Endodermal cell (in vitro differentiated cells): ENCODE measurements at regions not wholly inside any gene's neighbourhood (a gene's known extent, or its start where the extent isn't known, plus 50 kb on each side); places are given as distances from the start of the nearest gene placed in this dataset.
A peak's percentile ranks its signal among the peaks of the same experiment; 100 is the strongest.

Experiments used
- DNase-seq: peaks from one replicate; pipeline ENCODE4 v3.0.0-alpha.2; 2017
- H3K27ac ChIP-seq: 2 replicates; pipeline ENCODE4 v1.5.1; 2013; ENCODE audit warnings: mild to moderate bottlenecking, low read depth, low read length, moderate library complexity
- H3K27me3 ChIP-seq: 2 replicates; pipeline ENCODE4 v1.6.1; 2013; ENCODE audit warnings: mild to moderate bottlenecking, low read length, moderate library complexity; ENCODE audit not compliant: insufficient read depth, control insufficient read depth, poor library complexity, severe bottlenecking
- H3K36me3 ChIP-seq: 2 replicates; pipeline ENCODE4 v1.7.0; 2013; ENCODE audit warnings: mild to moderate bottlenecking, low read length, moderate library complexity; ENCODE audit not compliant: control insufficient read depth, insufficient read depth
- H3K4me1 ChIP-seq: one replicate; pipeline ENCODE4 v1.7.0; 2013; ENCODE audit warnings: low read length; ENCODE audit not compliant: control insufficient read depth, insufficient read depth
- H3K4me3 ChIP-seq: 2 replicates; pipeline ENCODE4 v1.5.1; 2013; ENCODE audit warnings: mild to moderate bottlenecking, low read length, moderate library complexity
- H3K9ac ChIP-seq: 2 replicates; pipeline ENCODE4 v1.6.1; 2013; ENCODE audit warnings: mild to moderate bottlenecking, low read length, moderate library complexity; ENCODE audit not compliant: poor library complexity, severe bottlenecking; ENCODE audit errors: extremely low read depth
- H3K9me3 ChIP-seq: 2 replicates; pipeline ENCODE4 v1.6.1; 2013; ENCODE audit warnings: mild to moderate bottlenecking, low read length, moderate library complexity; ENCODE audit not compliant: control insufficient read depth
- H3K27ac Mint-ChIP-seq: 2 replicates; pipeline ENCODE4 v1.8.0; 2020; ENCODE audit warnings: mixed read lengths
- H3K27me3 Mint-ChIP-seq: 2 replicates; pipeline ENCODE4 v1.8.0; 2021; ENCODE audit warnings: mild to moderate bottlenecking, mixed read lengths; ENCODE audit not compliant: insufficient read depth
- H3K36me3 Mint-ChIP-seq: 2 replicates; pipeline ENCODE4 v1.8.0; 2020; ENCODE audit warnings: low read depth, mixed read lengths
- H3K4me1 Mint-ChIP-seq: 2 replicates; pipeline ENCODE4 v1.8.0; 2020; ENCODE audit warnings: mixed read lengths
- H3K4me3 Mint-ChIP-seq: 2 replicates; pipeline ENCODE4 v1.8.0; 2020; ENCODE audit warnings: mild to moderate bottlenecking, moderate library complexity, mixed read lengths
- H3K9me3 Mint-ChIP-seq: 2 replicates; pipeline ENCODE4 v1.8.0; 2020; ENCODE audit warnings: mild to moderate bottlenecking, mixed read lengths
- WGBS, 2 experiments: methylation state at CpG; one replicate each; pipeline versions ENCODE4 v1.1.5 to v1.1.7; 2013; ENCODE audit warnings: missing lambda C conversion rate in 2 of 2, mixed read lengths in 1 of 2; ENCODE audit not compliant: insufficient coverage in 1 of 2, insufficient read length in 1 of 2; 5-methylcytosine and 5-hydroxymethylcytosine counted together
- TF ChIP-seq, protein P1 (sequence below): fragments of 200-600 bp; sonication (generic); conservative IDR thresholded peaks from 2 replicates; pipeline ENCODE4 v1.5.0; 2021; ENCODE audit warnings: antibody characterized with exemption, mild to moderate bottlenecking

DNA sequence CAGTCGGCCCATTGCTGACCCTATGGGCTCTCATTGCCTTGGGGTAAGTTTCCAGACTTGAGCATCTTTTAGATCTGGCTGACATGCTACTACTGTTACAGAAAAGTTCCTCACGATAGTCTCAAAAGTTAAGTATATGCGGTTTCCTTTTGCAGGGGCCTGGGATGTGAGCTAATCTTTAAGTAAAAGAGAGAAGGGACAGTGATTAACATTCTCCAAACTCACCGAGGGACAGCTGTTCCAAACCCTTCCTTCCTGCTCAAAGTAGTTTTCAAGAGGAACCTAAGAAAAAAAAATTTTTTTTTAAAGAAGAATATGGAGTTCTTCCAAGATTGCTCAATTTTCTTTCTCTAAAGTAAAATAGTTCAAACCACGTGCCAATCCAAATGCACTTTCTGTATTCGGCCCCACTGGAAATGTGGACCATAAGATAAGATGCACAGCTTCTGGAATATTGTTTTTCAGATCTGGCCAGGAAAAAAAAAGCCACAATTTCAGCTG is 168.0 kb upstream of the SPRY4 start:
- Histone ChIP-seq H3K27ac (no peak overlapping the region), H3K4me3 (no peak overlapping the region), H3K9me3 (no peaks in the 10 kb centered on the region), H3K36me3 (no peaks in the 10 kb centered on the region), H3K4me1 (peaks cover 11% of the 10 kb centered on the region), H3K27me3 (no peaks in the 10 kb centered on the region), H3K9ac (no peak overlapping the region)
- peaks cover 3% of the 10 kb centered on the region for H3K36me3 Mint-ChIP-seq
- DNase-seq, result no peak
- TF ChIP-seq, protein P1, sequence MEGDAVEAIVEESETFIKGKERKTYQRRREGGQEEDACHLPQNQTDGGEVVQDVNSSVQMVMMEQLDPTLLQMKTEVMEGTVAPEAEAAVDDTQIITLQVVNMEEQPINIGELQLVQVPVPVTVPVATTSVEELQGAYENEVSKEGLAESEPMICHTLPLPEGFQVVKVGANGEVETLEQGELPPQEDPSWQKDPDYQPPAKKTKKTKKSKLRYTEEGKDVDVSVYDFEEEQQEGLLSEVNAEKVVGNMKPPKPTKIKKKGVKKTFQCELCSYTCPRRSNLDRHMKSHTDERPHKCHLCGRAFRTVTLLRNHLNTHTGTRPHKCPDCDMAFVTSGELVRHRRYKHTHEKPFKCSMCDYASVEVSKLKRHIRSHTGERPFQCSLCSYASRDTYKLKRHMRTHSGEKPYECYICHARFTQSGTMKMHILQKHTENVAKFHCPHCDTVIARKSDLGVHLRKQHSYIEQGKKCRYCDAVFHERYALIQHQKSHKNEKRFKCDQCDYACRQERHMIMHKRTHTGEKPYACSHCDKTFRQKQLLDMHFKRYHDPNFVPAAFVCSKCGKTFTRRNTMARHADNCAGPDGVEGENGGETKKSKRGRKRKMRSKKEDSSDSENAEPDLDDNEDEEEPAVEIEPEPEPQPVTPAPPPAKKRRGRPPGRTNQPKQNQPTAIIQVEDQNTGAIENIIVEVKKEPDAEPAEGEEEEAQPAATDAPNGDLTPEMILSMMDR, result no peak
- H3K4me1 Mint-ChIP-seq, result peaks cover 21% of the 10 kb centered on the region
- H3K27me3 Mint-ChIP-seq, result no peaks in the 10 kb centered on the region
- 82 to 86% methylated on average over 5 to 6 of the region's 6 CpGs for WGBS, 2 experiments
- H3K27ac Mint-ChIP-seq, result peak overlapping the region; percentile 18
- no peak overlapping the region for H3K4me3 Mint-ChIP-seq
- H3K9me3 Mint-ChIP-seq, result no peaks in the 10 kb centered on the region

DNA sequence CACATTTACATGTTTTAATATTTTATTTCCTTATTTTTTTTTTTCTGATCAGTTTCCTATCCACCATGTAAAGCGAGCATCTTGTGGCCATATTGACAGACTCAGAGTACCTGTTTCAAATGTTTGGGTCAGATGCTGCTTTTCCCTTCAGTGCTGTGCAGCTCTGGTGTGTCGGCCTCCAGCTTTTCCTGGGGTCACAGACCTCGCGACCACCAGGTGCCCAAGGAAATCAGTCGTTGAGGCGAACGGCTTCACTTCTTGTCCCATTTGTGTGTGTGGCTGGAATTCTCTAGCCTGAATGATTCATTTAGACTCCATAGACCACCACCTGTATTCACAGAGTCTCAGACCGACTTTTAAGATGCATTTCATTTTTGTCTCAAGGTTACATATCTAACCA is 166.9 kb upstream of the SPRY4 start:
- Histone ChIP-seq H3K4me3 (no peak overlapping the region), H3K9me3 (no peaks in the 10 kb centered on the region), H3K36me3 (no peaks in the 10 kb centered on the region), H3K27me3 (no peaks in the 10 kb centered on the region), H3K9ac (peak overlapping the region; percentile 35), H3K27ac (peak overlapping the region; percentile 85), H3K4me1 (peaks cover 11% of the 10 kb centered on the region)
- WGBS, 2 experiments, result 85 to 89% methylated on average over 3 to 8 of the region's 8 CpGs
- Mint-ChIP-seq H3K36me3 (peaks cover 3% of the 10 kb centered on the region), H3K9me3 (no peaks in the 10 kb centered on the region), H3K4me3 (no peak overlapping the region), H3K27me3 (no peaks in the 10 kb centered on the region), H3K4me1 (peaks cover 21% of the 10 kb centered on the region), H3K27ac (peak overlapping the region; percentile 35)
- no peak for DNase-seq
- TF ChIP-seq, protein P1, result no peak

DNA sequence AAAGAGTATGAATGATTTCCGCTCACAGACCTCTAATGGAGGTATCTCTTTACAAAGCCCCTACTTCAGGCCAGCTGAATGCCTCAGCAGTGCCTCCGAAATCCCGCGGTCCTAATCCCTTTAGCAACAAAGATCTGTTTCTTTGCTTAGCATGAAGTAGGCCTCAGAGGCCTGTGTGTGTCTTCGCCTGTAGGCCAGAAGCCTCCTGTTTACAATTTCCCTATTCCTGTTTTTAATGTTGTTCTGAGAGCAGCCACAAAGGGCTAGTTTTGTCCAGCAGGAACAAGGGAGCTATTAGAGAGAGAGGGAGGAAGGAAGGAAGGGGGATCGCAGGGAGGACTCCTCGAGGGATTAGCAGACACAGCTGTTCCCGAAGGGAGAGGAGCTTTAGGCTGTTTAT is 166.4 kb upstream of the SPRY4 start:
- Histone ChIP-seq H3K36me3 (no peaks in the 10 kb centered on the region), H3K27me3 (no peaks in the 10 kb centered on the region), H3K27ac (peak overlapping the region; percentile 85), H3K9me3 (no peaks in the 10 kb centered on the region), H3K4me3 (no peak overlapping the region), H3K9ac (peak overlapping the region; percentile 35), H3K4me1 (peaks cover 11% of the 10 kb centered on the region)
- peaks cover 3% of the 10 kb centered on the region for H3K36me3 Mint-ChIP-seq
- DNase-seq, result peak; percentile 62
- H3K27ac Mint-ChIP-seq, result peak overlapping the region; percentile 96
- TF ChIP-seq, protein P1, result no peak
- peaks cover 21% of the 10 kb centered on the region for H3K4me1 Mint-ChIP-seq
- no peak overlapping the region for H3K4me3 Mint-ChIP-seq
- WGBS, 2 experiments, result 53 to 55% methylated on average over 6 to 7 of the region's 8 CpGs
- H3K27me3 Mint-ChIP-seq, result no peaks in the 10 kb centered on the region
- H3K9me3 Mint-ChIP-seq, result no peaks in the 10 kb centered on the region
